Pulmonary artery endothelial cell (primary cell): ENCODE measurements at regions not wholly inside any gene's neighbourhood (a gene's known extent, or its start where the extent isn't known, plus 50 kb on each side); places are given as distances from the start of the nearest gene placed in this dataset.

Experiments
- DNase-seq: peaks from one replicate; pipeline ENCODE4 v3.0.0-alpha.2; 2011; ENCODE audit warnings: low read depth, low spot score

GRCh38 chr4:10179957-10180602 is 63.5 kb upstream of the WDR1 start:
- no peak for DNase-seq

GRCh38 chr4:10178763-10179162 is 62.2 kb upstream of the WDR1 start:
- DNase-seq: no peak

GRCh38 chr4:10175626-10176025 is 59.0 kb upstream of the WDR1 start:
- DNase-seq: no peak

- no peak for DNase-seq
Measured at GRCh38 chr4:10173754-10174749, 57.5 kb upstream of the WDR1 start.

GRCh38 chr4:10173037-10173753 is 56.6 kb upstream of the WDR1 start:
- peak; percentile 26 for DNase-seq

GRCh38 chr4:10172278-10172921 is 55.8 kb upstream of the WDR1 start:
- no peak for DNase-seq

- no peak for DNase-seq
Measured at GRCh38 chr4:10171055-10171454, 54.5 kb upstream of the WDR1 start.

GRCh38 chr4:10169839-10170387 is 53.3 kb upstream of the WDR1 start:
- no peak for DNase-seq

GRCh38 chr4:10168151-10168550 is 51.6 kb upstream of the WDR1 start:
- no peak for DNase-seq

- no peak for DNase-seq
Measured at GRCh38 chr4:10167201-10167600, 50.6 kb upstream of the WDR1 start.
